GM12878 (cell line): ENCODE measurements at regions not wholly inside any gene's neighbourhood (a gene's known extent, or its start where the extent isn't known, plus 50 kb on each side); places are given as distances from the start of the nearest gene placed in this dataset.

Experiments used
- ATAC-seq: fragments of 200-7000 bp; cut with Tn5 transposase; 3 replicates; pipeline ENCODE4 v1.9.1; 2020; ENCODE audit warnings: mild to moderate bottlenecking, moderate library complexity
- BruUV-seq: library from RNA; stranded (reverse); fragments of 400-500 nt; replicated peaks from 2 replicates; lab custom pipeline; 2021; lab: Mats Ljungman, UMichigan
- CTCF ChIA-PET: fragments of 300-600 bp; sonication (Branson Sonifier 250); formaldehyde crosslinking; extraction: SDS; loops from one replicate; lab custom pipeline; 2021; ENCODE audit warnings: inconsistent platforms; lab: Yijun Ruan, JAX
- POLR2A ChIA-PET: fragments of 350-600 bp; formaldehyde crosslinking; extraction: SDS; loops from one replicate; lab custom pipeline; 2021; ENCODE audit warnings: inconsistent platforms; lab: Charles Lee
- RAD21 ChIA-PET: fragments of 300-600 bp; sonication (Branson Sonifier 250); formaldehyde crosslinking; loops from one replicate; lab custom pipeline; 2023; ENCODE audit warnings: antibody characterized with exemption; ENCODE audit not compliant: unreplicated experiment; lab: Charles Lee
- SMC1A ChIA-PET: fragments of 300-600 bp; sonication (Branson Sonifier 250); formaldehyde crosslinking; loops from one replicate; lab custom pipeline; 2023; ENCODE audit not compliant: unreplicated experiment, uncharacterized antibody; lab: Charles Lee
- DNase-seq: peaks from one replicate; pipeline ENCODE4 v3.0.0-alpha.2; 2011; ENCODE audit warnings: low read depth, low spot score
- FAIRE-seq: peaks from 3 replicates; lab custom pipeline; 2011; peaks lifted over from hg19 to GRCh38; lab: Jason Lieb, UNC
- H2AFZ ChIP-seq: 2 replicates; pipeline ENCODE4 v1.6.0; 2011; ENCODE audit warnings: low read depth, low read length, control low read depth; ENCODE audit not compliant: control insufficient read depth
- H3K27ac ChIP-seq: 2 replicates; pipeline ENCODE4 v1.5.1; 2011; ENCODE audit warnings: control low read depth; ENCODE audit not compliant: control insufficient read depth, insufficient read depth
- H3K27me3 ChIP-seq, 2 experiments: replicated peaks in 1 of 2; 2 replicates each; pipeline versions ENCODE4 v1.6.0 to v1.6.1; 2011; ENCODE audit warnings: low read length in 1 of 2; ENCODE audit not compliant: control insufficient read depth in 2 of 2, insufficient read depth in 2 of 2
- H3K36me3 ChIP-seq, 2 experiments: 2 replicates each; pipeline ENCODE4 v1.5.1; 2011; ENCODE audit warnings: low read length in 1 of 2; ENCODE audit not compliant: control insufficient read depth in 2 of 2, insufficient read depth in 2 of 2
- H3K4me1 ChIP-seq: 2 replicates; pipeline ENCODE4 v1.6.1; 2011; ENCODE audit warnings: mild to moderate bottlenecking, low read length, moderate library complexity, mixed read lengths; ENCODE audit not compliant: control insufficient read depth, insufficient read depth
- H3K4me2 ChIP-seq: 2 replicates; pipeline ENCODE4 v1.6.0; 2011; ENCODE audit warnings: control low read depth; ENCODE audit not compliant: control insufficient read depth, insufficient read depth
- H3K4me3 ChIP-seq: fragments of 200-600 bp; sonication (generic); 2 replicates; pipeline ENCODE4 v1.5.1; 2016
- H3K79me2 ChIP-seq: 2 replicates; pipeline ENCODE4 v1.6.0; 2011; ENCODE audit warnings: low read length; ENCODE audit not compliant: control insufficient read depth, insufficient read depth
- H3K9ac ChIP-seq: 2 replicates; pipeline ENCODE4 v1.8.0; 2011; ENCODE audit warnings: low read length, control low read depth, mixed read lengths; ENCODE audit not compliant: control insufficient read depth, insufficient read depth
- H3K9me3 ChIP-seq: replicated peaks from 3 replicates; pipeline ENCODE4 v1.5.1; 2011; ENCODE audit warnings: mild to moderate bottlenecking, low read length; ENCODE audit not compliant: control insufficient read depth, insufficient read depth
- H4K20me1 ChIP-seq: 2 replicates; pipeline ENCODE4 v1.6.0; 2011; ENCODE audit not compliant: control insufficient read depth, insufficient read depth
- BCLAF1 ChIP-seq: fragments of 450-650 bp; IDR thresholded peaks from 2 replicates; pipeline ENCODE4 v1.6.1; 2017; ENCODE audit warnings: antibody characterized with exemption, mild to moderate bottlenecking, moderate library complexity
- CTCF ChIP-seq, 3 experiments: IDR thresholded peaks in 2 of 3; conservative IDR thresholded peaks in 1 of 3; 2 replicates each; pipeline ENCODE4 v1.5.1; 2011; ENCODE audit warnings: low read depth in 3 of 3, low read length in 3 of 3, mild to moderate bottlenecking in 3 of 3, control low read depth in 2 of 3, moderate library complexity in 2 of 3, inconsistent platforms in 1 of 3, mixed read lengths in 1 of 3; ENCODE audit not compliant: control insufficient read depth in 2 of 3, insufficient read depth in 1 of 3; ENCODE audit errors: extremely low read depth in 1 of 3
- DPF2 ChIP-seq: fragments of 450-650 bp; IDR thresholded peaks from 2 replicates; pipeline ENCODE4 v1.6.1; 2017; ENCODE audit warnings: mild to moderate bottlenecking
- EZH2 ChIP-seq: IDR thresholded peaks from 2 replicates; pipeline ENCODE4 v1.6.1; 2012; ENCODE audit warnings: low read depth, mild to moderate bottlenecking, control low read depth, inconsistent platforms, low read length, borderline replicate concordance; ENCODE audit not compliant: control insufficient read depth
- FOXK2 ChIP-seq: fragments of 450-650 bp; IDR thresholded peaks from 2 replicates; pipeline ENCODE4 v1.6.1; 2017; ENCODE audit warnings: mild to moderate bottlenecking, moderate library complexity
- HDAC6 ChIP-seq: fragments of 200-600 bp; sonication (generic); IDR thresholded peaks from one replicate; pipeline ENCODE4 v1.8.0; 2017; ENCODE audit warnings: antibody characterized with exemption; ENCODE audit not compliant: unreplicated experiment
- IRF4 ChIP-seq: IDR thresholded peaks from 2 replicates; pipeline ENCODE4 v1.6.1; 2011; ENCODE audit warnings: low read depth, low read length
- RAD21 ChIP-seq: IDR thresholded peaks from 2 replicates; pipeline ENCODE4 v1.6.1; 2011; ENCODE audit warnings: mild to moderate bottlenecking, low read depth, low read length, moderate library complexity; ENCODE audit not compliant: insufficient read depth
- SIN3A ChIP-seq: IDR thresholded peaks from 2 replicates; pipeline ENCODE4 v1.6.1; 2012; ENCODE audit warnings: low read depth, low read length, improper control_type of control experiment
- SMC3 ChIP-seq: IDR thresholded peaks from 2 replicates; pipeline ENCODE4 v1.6.1; 2011; ENCODE audit warnings: low read length, improper control_type of control experiment, borderline replicate concordance
- TCF12 ChIP-seq: IDR thresholded peaks from 2 replicates; pipeline ENCODE4 v1.6.1; 2011; ENCODE audit warnings: low read depth, mild to moderate bottlenecking, low read length
- ZNF592 ChIP-seq: fragments of 450-650 bp; IDR thresholded peaks from 2 replicates; pipeline ENCODE4 v1.6.1; 2017; ENCODE audit warnings: mild to moderate bottlenecking, moderate library complexity
- WGBS: methylation state at CpG from one replicate; pipeline ENCODE4 v1.1.6; 2016; ENCODE audit warnings: low lambda C conversion rate; ENCODE audit not compliant: insufficient replicate concordance, insufficient coverage; ENCODE audit errors: missing lambda C conversion rate; 5-methylcytosine and 5-hydroxymethylcytosine counted together
- in situ Hi-C: fragments of 300-500 bp; cut with MboI; formaldehyde crosslinking; loops from 9 replicates; pipeline ENCODE4 v1.14.3; 2018; ENCODE audit warnings: mixed read lengths
- intact Hi-C: fragments of 100-400 bp; cut with micrococcal nuclease; formaldehyde crosslinking; loops from one replicate; pipeline ENCODE4 v1.14.2; 2022; ENCODE audit not compliant: unreplicated experiment

GRCh38 chr18:66759050-66759828, 155.3 kb upstream of the CDH19 start:
- ChIA-PET POLR2A (no interaction called here), SMC1A (interaction anchor here (0.5 kb wide), 1 partner anchor 1510 kb away, joined by 3 read pairs; no protein-coding TSS in a partner anchor), CTCF (no interaction called here), RAD21 (no interaction called here)
- BruUV-seq = no TSS peak
- in situ Hi-C loops (no loop called here), intact Hi-C loops (no loop called here)
- FAIRE-seq (no peak), ATAC-seq (no peak), DNase-seq (no peak)
- Histone ChIP-seq H3K9me3 (no peaks in the 10 kb centered on the region), H3K4me2 (no peak overlapping the region), H3K9ac (no peak overlapping the region), H3K4me3 (no peak overlapping the region), H3K4me1 (no peaks in the 10 kb centered on the region), H3K79me2 (no peaks in the 10 kb centered on the region), H3K36me3 (no peaks in the 10 kb centered on the region), H3K27me3 (no peaks in the 10 kb centered on the region), H3K27ac (no peak overlapping the region), H2AFZ (no peak overlapping the region), H4K20me1 (no peaks in the 10 kb centered on the region)
- 76% methylated on average over 6 of the region's 6 CpGs for WGBS
- no peak for TF ChIP-seq DPF2
- TF ChIP-seq BCLAF1 = no peak
- no peak for TF ChIP-seq CTCF (IDR thresholded peaks at IDR 0.05 in 2 of 3, conservative IDR thresholded peaks at IDR 0.05 in 1 of 3; ENCODE audit: control insufficient read depth in 2 of 3, extremely low read depth in 1 of 3, insufficient read depth in 1 of 3, low read depth in 3 of 3, low read length in 3 of 3)
- no peak for TF ChIP-seq RAD21
- no peak for TF ChIP-seq TCF12
- no peak for TF ChIP-seq FOXK2
- no peak for TF ChIP-seq IRF4
- no peak for TF ChIP-seq SMC3
- no peak for TF ChIP-seq EZH2
- TF ChIP-seq SIN3A = no peak
- no peak for TF ChIP-seq ZNF592
- no peak for TF ChIP-seq HDAC6
